ENCODE measurements at regions not wholly inside any gene's neighbourhood (a gene's known extent, or its start where the extent isn't known, plus 50 kb on each side); places are given as distances from the start of the nearest gene placed in this dataset.
A peak's percentile ranks its signal among the peaks of the same experiment; 100 is the strongest.

- POLR2A ChIA-PET (ENCODE audit: low non-redundant PET), result no interaction called here
- no peak for TF ChIP-seq CTCF (conservative IDR thresholded peaks at IDR 0.05; ENCODE audit: low read depth)
- no peak for DNase-seq (ENCODE audit: low spot score)
- no peak overlapping the region for H3K27ac ChIP-seq
- CTCF ChIA-PET, result no interaction called here
These were observed 74.7 kb upstream of the GPM6B start for GRCh38 chrX:13891377-13892140.

GRCh38 chrX:13890806-13891205 is 73.9 kb upstream of the GPM6B start:
- ChIA-PET POLR2A (ENCODE audit: low non-redundant PET) (no interaction called here), CTCF (no interaction called here)
- TF ChIP-seq CTCF (conservative IDR thresholded peaks at IDR 0.05; ENCODE audit: low read depth), result no peak
- no peak for DNase-seq (ENCODE audit: low spot score)
- no peak overlapping the region for H3K27ac ChIP-seq

GRCh38 chrX:13888284-13888683 is 71.4 kb upstream of the GPM6B start:
- POLR2A ChIA-PET (ENCODE audit: low non-redundant PET), result no interaction called here
- no peak overlapping the region for H3K27ac ChIP-seq
- CTCF ChIA-PET, result interaction anchor here (0.6 kb wide), 1 partner anchor 980 kb away, joined by 3 read pairs; no protein-coding TSS in a partner anchor
- DNase-seq (ENCODE audit: low spot score), result no peak
- no peak for TF ChIP-seq CTCF (conservative IDR thresholded peaks at IDR 0.05; ENCODE audit: low read depth)

GRCh38 chrX:13885591-13885990 is 68.7 kb upstream of the GPM6B start:
- CTCF ChIA-PET, result no interaction called here
- DNase-seq (ENCODE audit: low spot score), result no peak
- H3K27ac ChIP-seq, result no peak overlapping the region
- TF ChIP-seq CTCF (conservative IDR thresholded peaks at IDR 0.05; ENCODE audit: low read depth), result no peak
- POLR2A ChIA-PET (ENCODE audit: low non-redundant PET), result no interaction called here

- no peak for TF ChIP-seq CTCF (conservative IDR thresholded peaks at IDR 0.05; ENCODE audit: low read depth)
- no peak overlapping the region for H3K27ac ChIP-seq
- ChIA-PET CTCF (no interaction called here), POLR2A (ENCODE audit: low non-redundant PET) (no interaction called here)
- DNase-seq (ENCODE audit: low spot score), result peak; percentile 18
These were observed 59.8 kb upstream of the GPM6B start for GRCh38 chrX:13876652-13877051.

- DNase-seq (ENCODE audit: low spot score), result no peak
- CTCF ChIA-PET, result interaction anchor here (0.6 kb wide), 1 partner anchor 31 kb away, joined by 3 read pairs; no protein-coding TSS in a partner anchor
- no peak for TF ChIP-seq CTCF (conservative IDR thresholded peaks at IDR 0.05; ENCODE audit: low read depth)
- POLR2A ChIA-PET (ENCODE audit: low non-redundant PET), result no interaction called here
- H3K27ac ChIP-seq, result no peak overlapping the region
These were observed 58.7 kb upstream of the GPM6B start for GRCh38 chrX:13875572-13875971.

Data from RWPE1 (cell line).